ENCODE measurements at regions not wholly inside any gene's neighbourhood (a gene's known extent, or its start where the extent isn't known, plus 50 kb on each side); places are given as distances from the start of the nearest gene placed in this dataset.
"Not testable (repeated sequence)": the region's sequence is repeated elsewhere in the genome, so short reads cannot be mapped to it uniquely, and the experiment has no call there.

DNA sequence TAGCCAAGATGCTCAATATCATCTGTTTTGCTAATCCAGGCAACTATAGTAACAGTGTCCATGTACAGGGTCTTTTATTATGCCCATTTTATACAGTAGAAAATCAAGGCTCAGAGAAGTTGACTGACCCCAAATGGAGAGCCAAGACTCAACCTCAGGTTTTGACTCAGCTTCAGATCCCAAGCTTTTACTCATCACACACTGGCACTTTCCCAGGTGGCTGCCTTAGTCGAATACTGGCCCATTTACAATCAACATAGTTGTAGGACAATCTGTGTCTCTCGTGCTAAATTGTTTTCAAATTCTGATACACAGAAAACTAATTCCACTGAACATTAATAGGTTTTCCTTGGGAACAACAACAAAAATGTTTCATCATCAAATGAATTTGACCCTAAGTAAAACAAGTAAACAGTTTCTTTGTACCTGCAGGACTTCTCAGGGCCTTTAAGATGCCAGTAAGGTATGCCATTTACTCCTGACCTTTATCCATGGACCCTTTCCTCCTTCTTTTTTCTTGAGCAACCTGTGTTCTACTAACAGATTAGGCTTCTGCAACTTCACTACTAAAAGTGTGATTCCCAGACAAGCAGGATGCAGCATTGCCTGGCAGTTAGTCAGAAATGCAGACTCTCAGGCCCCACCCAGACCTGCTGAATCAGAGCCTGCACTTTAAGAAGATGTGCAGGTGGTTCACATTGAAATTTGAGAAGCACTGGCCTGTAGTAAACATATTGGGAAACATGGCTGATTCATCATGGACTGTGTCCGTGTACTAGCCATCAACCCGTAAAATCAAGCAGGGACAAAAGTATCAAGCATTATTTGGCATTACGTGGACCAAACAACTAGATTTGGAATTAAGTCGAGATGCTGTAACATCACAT lies 128.8 kb downstream of the RRAGC start:
- peak; percentile 97 for DNase-seq (ENCODE audit: low read depth)
- TF ChIP-seq, protein P1, sequence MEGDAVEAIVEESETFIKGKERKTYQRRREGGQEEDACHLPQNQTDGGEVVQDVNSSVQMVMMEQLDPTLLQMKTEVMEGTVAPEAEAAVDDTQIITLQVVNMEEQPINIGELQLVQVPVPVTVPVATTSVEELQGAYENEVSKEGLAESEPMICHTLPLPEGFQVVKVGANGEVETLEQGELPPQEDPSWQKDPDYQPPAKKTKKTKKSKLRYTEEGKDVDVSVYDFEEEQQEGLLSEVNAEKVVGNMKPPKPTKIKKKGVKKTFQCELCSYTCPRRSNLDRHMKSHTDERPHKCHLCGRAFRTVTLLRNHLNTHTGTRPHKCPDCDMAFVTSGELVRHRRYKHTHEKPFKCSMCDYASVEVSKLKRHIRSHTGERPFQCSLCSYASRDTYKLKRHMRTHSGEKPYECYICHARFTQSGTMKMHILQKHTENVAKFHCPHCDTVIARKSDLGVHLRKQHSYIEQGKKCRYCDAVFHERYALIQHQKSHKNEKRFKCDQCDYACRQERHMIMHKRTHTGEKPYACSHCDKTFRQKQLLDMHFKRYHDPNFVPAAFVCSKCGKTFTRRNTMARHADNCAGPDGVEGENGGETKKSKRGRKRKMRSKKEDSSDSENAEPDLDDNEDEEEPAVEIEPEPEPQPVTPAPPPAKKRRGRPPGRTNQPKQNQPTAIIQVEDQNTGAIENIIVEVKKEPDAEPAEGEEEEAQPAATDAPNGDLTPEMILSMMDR (IDR thresholded peaks at IDR 0.05; ENCODE audit: insufficient read depth, low read depth, low read length, missing control alignments) = no peak

DNA sequence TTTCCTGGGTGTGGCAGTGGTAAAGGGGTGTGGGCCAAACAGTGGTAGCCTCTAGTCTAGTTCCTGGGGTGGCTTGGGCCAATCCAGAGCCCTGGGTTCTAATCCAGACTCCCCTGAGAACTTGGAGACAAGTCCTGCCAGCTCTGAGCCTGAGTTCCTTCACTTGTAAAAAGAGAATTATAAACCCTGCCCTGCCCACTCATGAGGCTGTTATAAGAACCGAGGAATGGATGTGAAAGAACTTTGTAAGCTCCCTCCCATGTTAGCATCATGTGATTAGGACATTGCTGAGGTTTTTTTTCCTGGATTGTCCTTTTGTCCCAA lies 131.0 kb downstream of the RRAGC start:
- TF ChIP-seq, protein P1 (IDR thresholded peaks at IDR 0.05; ENCODE audit: insufficient read depth, low read depth, low read length, missing control alignments) = no peak
- H3K4me3 ChIP-seq (ENCODE audit: low read length) = no peak overlapping the region
- DNase-seq (ENCODE audit: low read depth) = no peak

More for the DNA sequence above, 128.8 kb downstream of the RRAGC start:
- no peak overlapping the region for H3K4me3 ChIP-seq (ENCODE audit: low read length)

DNA sequence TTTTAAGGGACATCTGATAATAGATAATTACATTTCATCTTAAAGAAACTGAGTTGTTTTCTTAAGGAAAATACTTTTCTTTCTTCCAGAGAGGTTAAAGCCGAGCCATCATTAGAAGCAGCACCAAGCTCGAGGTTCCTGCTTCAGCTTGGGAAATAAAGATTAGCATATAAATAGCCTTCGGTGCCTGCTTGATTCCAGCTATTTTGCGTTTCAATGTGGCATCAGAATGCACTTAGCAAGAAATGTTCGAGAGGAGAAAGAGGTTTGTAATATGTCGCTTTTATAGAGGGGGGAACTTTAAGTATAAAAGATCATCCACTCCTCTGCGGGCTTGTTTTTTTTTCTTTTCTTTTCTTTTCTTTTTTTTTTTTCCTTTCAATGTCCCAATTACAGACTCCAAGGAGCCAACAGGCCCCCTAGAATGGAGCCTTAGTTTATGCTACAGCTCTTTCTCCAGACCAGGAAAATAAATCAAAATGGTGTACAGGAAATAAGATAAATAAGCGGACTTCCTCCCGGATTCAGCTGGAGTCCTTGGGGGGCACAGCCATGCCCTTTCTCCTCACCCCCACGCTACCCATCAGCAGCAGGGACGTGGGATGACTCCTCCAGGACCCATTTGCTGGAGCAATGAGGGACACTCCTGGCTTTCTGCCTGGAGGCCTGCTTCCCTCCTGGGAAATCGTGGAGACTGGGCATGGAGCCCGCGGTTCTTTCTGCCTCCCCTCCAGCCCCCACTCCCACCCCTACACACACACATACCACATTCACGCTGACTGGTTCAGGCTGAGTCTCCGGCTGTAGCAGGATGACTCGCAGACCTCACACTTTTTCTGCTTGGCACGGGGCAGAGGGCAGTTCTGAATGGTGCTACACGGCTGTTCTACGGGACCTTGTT lies 131.6 kb downstream of the RRAGC start:
- TF ChIP-seq, protein P1 (IDR thresholded peaks at IDR 0.05; ENCODE audit: insufficient read depth, low read depth, low read length, missing control alignments) = no peak
- DNase-seq (ENCODE audit: low read depth) = peak; percentile 40
- no peak overlapping the region for H3K4me3 ChIP-seq (ENCODE audit: low read length)

DNA sequence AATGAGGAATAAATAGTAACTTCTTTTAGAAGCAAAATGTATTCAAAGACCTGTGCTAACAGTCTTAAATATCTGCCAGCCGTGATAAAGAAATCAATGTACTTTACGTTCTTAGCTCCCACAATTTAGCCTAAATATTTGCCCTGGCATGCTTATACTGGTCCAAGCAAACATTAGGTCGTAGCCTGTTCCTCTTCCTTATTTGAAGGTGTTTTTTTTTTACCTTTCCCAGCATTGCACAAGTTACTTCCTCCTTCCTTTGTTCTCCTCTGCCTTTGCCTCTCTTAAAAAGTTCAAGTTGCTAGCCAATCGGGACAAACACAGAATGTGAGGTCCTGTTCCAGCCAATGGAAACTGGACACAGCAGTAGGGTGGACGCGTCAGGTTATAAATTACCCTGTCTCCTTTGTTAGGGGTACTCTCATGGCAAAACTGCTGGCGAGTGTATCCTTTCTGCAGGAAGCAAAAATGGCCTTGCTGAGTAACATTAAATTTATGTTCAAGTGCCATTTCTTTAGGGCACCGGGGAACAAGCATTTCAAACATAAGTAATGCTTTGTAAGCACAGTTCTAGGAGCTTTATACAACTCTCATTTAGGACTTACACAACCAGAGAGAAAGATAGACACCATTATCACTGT lies 134.1 kb downstream of the RRAGC start:
- peak; percentile 51 for DNase-seq (ENCODE audit: low read depth)
- H3K4me3 ChIP-seq (ENCODE audit: low read length) = not testable (repeated sequence)

DNA sequence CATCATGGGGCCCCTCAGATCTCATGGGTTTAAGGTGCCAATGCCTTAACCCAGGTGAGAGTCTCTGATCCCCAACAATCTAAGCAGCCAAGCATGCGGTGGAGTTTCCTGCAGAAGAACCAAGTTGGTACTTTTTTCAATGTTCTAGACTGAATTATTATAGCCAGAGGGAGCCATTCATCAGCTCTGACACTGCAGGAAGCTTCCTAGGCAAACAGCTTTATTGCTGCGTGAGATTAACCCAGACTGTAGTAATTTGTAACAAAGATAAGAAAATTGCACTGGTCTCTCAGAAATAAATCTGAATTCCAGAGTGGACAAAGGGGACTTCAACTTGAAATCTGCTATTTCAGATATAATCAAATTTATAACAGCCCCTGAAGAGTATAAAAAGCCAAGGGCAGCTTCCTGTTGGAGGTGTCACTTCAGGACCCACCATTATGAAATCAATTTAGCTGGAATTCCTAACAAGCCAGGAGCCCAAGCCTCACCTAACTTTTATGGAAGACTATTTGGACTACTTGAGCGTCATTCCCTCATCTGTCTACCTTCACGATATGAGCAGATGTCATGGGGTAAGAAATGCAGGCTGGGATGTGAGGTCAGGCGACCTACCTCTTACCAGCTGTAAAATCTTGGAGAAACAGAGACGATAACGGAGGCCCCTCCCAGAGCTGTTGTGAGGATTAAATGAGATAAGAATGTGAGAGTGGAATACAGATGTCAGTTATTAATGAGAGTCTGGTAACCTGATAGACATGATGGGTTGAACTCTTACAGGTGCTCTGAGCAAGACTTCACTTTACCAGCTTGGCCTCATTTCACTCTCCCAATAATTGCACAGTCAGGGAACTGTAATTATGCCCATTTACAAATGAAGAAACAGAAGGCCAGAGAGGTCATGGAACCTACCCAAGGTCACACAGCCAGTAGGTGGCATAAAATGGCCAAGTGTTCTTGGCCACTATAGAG lies 135.1 kb downstream of the RRAGC start:
- TF ChIP-seq, protein P1 (IDR thresholded peaks at IDR 0.05; ENCODE audit: insufficient read depth, low read depth, low read length, missing control alignments) = no peak
- no peak overlapping the region for H3K4me3 ChIP-seq (ENCODE audit: low read length)
- no peak for DNase-seq (ENCODE audit: low read depth)

DNA sequence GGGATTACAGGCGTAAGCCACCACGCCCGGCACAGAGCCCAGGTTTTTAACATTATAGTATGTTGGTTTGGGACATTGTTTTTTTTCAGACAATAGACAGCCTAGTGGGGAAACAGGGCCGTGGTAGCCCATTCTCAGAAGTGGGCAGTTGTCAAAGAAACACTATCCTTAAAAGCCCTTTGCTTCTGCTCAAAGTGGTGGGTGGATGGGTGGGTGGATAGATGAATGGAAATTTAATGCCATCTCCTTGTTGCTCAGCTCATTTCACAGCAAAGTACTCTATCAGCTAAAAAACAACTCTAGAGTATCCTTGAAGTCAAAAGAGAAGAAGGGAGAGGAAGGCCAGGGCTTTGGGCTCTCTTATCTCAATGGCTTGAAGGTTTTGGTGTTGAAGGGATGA lies 137.8 kb downstream of the RRAGC start:
- TF ChIP-seq, protein P1 (IDR thresholded peaks at IDR 0.05; ENCODE audit: insufficient read depth, low read depth, low read length, missing control alignments) = no peak
- no peak for DNase-seq (ENCODE audit: low read depth)
- no peak overlapping the region for H3K4me3 ChIP-seq (ENCODE audit: low read length)

Data from epithelial cell of esophagus (primary cell).